ENCODE measurements at regions not wholly inside any gene's neighbourhood (a gene's known extent, or its start where the extent isn't known, plus 50 kb on each side); places are given as distances from the start of the nearest gene placed in this dataset.

DNA sequence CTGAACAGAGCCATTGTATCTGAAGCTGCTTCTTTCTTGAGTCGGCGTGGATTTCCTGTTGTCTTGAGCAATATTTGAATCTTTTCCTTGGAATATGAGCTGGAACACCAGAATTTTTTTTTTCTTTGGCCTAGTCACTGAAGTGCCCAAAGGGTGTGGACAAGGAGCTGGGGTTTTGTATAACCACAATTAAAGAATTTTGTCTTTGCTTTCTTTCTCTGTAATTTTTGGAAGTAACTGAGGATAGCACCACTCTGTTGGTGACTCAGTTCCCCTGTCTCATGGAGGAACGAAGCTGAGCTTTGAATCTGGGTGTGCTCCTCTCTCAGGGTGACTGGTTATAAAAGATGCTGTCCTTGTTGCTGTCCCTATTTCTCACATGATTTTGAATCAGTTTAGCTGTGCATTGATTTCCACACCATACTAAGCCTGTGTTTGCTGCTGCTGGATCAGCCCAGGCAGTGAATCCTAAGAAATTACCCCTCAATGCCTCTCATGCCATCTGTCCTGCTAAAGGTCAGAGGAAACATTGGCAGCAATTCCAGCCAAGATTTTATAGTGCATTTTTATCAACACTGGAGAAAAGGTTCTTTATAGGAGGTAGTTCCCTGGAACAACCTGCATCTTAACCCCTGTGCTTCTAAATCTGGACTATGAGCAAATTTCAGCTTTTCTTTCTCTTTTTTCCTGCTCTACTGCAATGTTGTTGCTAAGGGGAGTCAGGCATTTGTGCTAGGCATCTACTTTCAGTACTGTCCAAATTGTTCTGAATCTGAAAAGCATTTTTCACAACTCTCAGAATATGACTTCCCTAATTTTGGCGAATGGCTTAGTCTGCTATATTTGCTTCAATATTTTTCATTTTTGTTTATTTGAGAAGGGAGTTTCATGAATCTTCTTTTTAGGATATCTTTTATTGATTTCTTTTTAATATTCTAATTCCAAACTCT lies 540.8 kb downstream of the SOX6 start:
- no peaks in the 10 kb centered on the region for H3K9me3 ChIP-seq (ENCODE audit: low read depth, low read length, poor library complexity, severe bottlenecking)
- BruUV-seq (replicated peaks): no TSS peak
- H3K4me3 ChIP-seq (ENCODE audit: low read depth, low read length, poor library complexity, severe bottlenecking): no peak overlapping the region
- DNase-seq (ENCODE audit: low spot score): no peak
- intact Hi-C loops (cut with micrococcal nuclease; ENCODE audit: unreplicated experiment): no loop called here
- ChIA-PET POLR2A (ENCODE audit: low non-redundant PET) (no interaction called here), CTCF (no interaction called here)
- H3K27ac ChIP-seq (ENCODE audit: low read depth, low read length, poor library complexity, severe bottlenecking): no peak overlapping the region
- no peaks in the 10 kb centered on the region for H3K36me3 ChIP-seq (ENCODE audit: insufficient read depth, low read length, poor library complexity, severe bottlenecking)
- no peaks in the 10 kb centered on the region for H3K27me3 ChIP-seq (replicated peaks; ENCODE audit: insufficient read depth, low read depth, low read length, poor library complexity)
- no peaks in the 10 kb centered on the region for H3K4me1 ChIP-seq (ENCODE audit: insufficient read depth, low read length, poor library complexity, severe bottlenecking)
- TF ChIP-seq, protein P1, sequence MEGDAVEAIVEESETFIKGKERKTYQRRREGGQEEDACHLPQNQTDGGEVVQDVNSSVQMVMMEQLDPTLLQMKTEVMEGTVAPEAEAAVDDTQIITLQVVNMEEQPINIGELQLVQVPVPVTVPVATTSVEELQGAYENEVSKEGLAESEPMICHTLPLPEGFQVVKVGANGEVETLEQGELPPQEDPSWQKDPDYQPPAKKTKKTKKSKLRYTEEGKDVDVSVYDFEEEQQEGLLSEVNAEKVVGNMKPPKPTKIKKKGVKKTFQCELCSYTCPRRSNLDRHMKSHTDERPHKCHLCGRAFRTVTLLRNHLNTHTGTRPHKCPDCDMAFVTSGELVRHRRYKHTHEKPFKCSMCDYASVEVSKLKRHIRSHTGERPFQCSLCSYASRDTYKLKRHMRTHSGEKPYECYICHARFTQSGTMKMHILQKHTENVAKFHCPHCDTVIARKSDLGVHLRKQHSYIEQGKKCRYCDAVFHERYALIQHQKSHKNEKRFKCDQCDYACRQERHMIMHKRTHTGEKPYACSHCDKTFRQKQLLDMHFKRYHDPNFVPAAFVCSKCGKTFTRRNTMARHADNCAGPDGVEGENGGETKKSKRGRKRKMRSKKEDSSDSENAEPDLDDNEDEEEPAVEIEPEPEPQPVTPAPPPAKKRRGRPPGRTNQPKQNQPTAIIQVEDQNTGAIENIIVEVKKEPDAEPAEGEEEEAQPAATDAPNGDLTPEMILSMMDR (conservative IDR thresholded peaks at IDR 0.05; ENCODE audit: low read depth, low read length): no peak
- no peak for TF ChIP-seq EZH2 (IDR thresholded peaks at IDR 0.05; ENCODE audit: borderline replicate concordance, low read depth, low read length, poor library complexity, severe bottlenecking)

DNA sequence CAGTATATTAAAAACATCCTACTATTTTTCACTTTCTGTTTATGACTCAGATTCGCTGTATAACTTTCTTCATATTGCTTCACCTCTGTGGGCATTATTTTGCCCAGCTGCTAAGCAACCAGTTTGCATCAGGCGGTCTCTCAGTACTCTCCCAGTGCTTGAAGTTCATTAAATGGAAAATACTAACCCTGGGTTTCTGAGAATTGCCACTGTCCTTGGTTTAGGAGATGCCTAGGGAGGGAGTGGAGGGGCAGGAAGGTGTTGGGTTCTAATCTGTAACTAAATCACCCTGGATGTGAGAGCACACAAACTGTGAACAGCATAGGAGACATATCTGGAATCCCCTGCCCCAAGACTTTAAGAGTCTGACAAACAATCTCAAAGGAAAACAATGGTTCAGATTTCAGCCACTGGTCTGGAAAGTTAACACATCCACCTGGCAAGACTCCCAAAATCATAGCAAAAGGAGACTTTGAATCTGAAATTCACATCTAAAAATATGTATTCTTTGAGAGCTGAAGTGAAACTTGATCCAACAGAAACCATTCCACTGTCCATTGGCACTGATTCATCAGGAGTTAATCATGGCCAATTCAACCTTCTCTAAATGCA lies 540.0 kb downstream of the SOX6 start:
- POLR2A ChIA-PET (ENCODE audit: low non-redundant PET): no interaction called here
- no peaks in the 10 kb centered on the region for H3K9me3 ChIP-seq (ENCODE audit: low read depth, low read length, poor library complexity, severe bottlenecking)
- no peak overlapping the region for H3K27ac ChIP-seq (ENCODE audit: low read depth, low read length, poor library complexity, severe bottlenecking)
- intact Hi-C loops (cut with micrococcal nuclease; ENCODE audit: unreplicated experiment): no loop called here
- H3K36me3 ChIP-seq (ENCODE audit: insufficient read depth, low read length, poor library complexity, severe bottlenecking): no peaks in the 10 kb centered on the region
- no peaks in the 10 kb centered on the region for H3K4me1 ChIP-seq (ENCODE audit: insufficient read depth, low read length, poor library complexity, severe bottlenecking)
- CTCF ChIA-PET: no interaction called here
- DNase-seq (ENCODE audit: low spot score): no peak
- no TSS peak for BruUV-seq (replicated peaks)
- no peak overlapping the region for H3K4me3 ChIP-seq (ENCODE audit: low read depth, low read length, poor library complexity, severe bottlenecking)
- TF ChIP-seq EZH2 (IDR thresholded peaks at IDR 0.05; ENCODE audit: borderline replicate concordance, low read depth, low read length, poor library complexity, severe bottlenecking): no peak
- TF ChIP-seq, protein P1 (conservative IDR thresholded peaks at IDR 0.05; ENCODE audit: low read depth, low read length): no peak
- H3K27me3 ChIP-seq (replicated peaks; ENCODE audit: insufficient read depth, low read depth, low read length, poor library complexity): no peaks in the 10 kb centered on the region

DNA sequence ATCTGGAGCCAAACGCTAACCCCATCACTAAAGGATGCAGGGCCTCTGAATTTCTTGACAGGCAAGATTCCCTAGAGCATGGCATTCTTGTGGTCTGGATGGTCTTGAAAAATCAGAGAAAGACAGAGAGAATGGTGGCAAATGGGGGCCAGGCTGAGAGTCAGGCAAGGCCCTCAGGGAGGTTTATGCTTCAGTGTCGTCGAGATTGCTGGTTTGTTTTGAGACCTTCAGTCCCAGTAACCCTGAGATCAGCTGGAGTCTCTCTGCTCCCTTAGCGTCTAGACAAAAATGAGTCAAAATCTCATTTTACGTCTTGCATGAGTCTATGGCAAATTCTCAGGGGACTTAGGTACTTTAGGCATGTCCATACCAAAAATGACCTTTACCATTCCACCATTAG lies 539.3 kb downstream of the SOX6 start:
- H3K36me3 ChIP-seq (ENCODE audit: insufficient read depth, low read length, poor library complexity, severe bottlenecking): no peaks in the 10 kb centered on the region
- ChIA-PET CTCF (no interaction called here), POLR2A (ENCODE audit: low non-redundant PET) (no interaction called here)
- intact Hi-C loops (cut with micrococcal nuclease; ENCODE audit: unreplicated experiment): no loop called here
- no peak overlapping the region for H3K27ac ChIP-seq (ENCODE audit: low read depth, low read length, poor library complexity, severe bottlenecking)
- no peak for DNase-seq (ENCODE audit: low spot score)
- H3K9me3 ChIP-seq (ENCODE audit: low read depth, low read length, poor library complexity, severe bottlenecking): no peaks in the 10 kb centered on the region
- H3K4me3 ChIP-seq (ENCODE audit: low read depth, low read length, poor library complexity, severe bottlenecking): no peak overlapping the region
- no peaks in the 10 kb centered on the region for H3K27me3 ChIP-seq (replicated peaks; ENCODE audit: insufficient read depth, low read depth, low read length, poor library complexity)
- no peaks in the 10 kb centered on the region for H3K4me1 ChIP-seq (ENCODE audit: insufficient read depth, low read length, poor library complexity, severe bottlenecking)
- BruUV-seq (replicated peaks): no TSS peak
- TF ChIP-seq EZH2 (IDR thresholded peaks at IDR 0.05; ENCODE audit: borderline replicate concordance, low read depth, low read length, poor library complexity, severe bottlenecking): no peak
- TF ChIP-seq, protein P1 (conservative IDR thresholded peaks at IDR 0.05; ENCODE audit: low read depth, low read length): no peak
